IPS-18a (cell line): ENCODE measurements at regions not wholly inside any gene's neighbourhood (a gene's known extent, or its start where the extent isn't known, plus 50 kb on each side); places are given as distances from the start of the nearest gene placed in this dataset.

Experiments used
- H3K27ac ChIP-seq: one replicate; pipeline ENCODE4 v1.5.1; 2013; ENCODE audit warnings: low read length
- H3K27me3 ChIP-seq: one replicate; pipeline ENCODE4 v1.6.1; 2013; ENCODE audit warnings: mild to moderate bottlenecking, low read length; ENCODE audit not compliant: control insufficient read depth, insufficient read depth
- H3K36me3 ChIP-seq: one replicate; pipeline ENCODE4 v1.6.1; 2013; ENCODE audit warnings: low read depth, low read length; ENCODE audit not compliant: control insufficient read depth
- H3K4me1 ChIP-seq: one replicate; pipeline ENCODE4 v1.6.1; 2013; ENCODE audit warnings: low read depth, low read length; ENCODE audit not compliant: control insufficient read depth
- H3K4me3 ChIP-seq: one replicate; pipeline ENCODE4 v1.5.1; 2013; ENCODE audit warnings: low read length
- H3K9ac ChIP-seq: one replicate; pipeline ENCODE4 v1.6.1; 2013; ENCODE audit warnings: mild to moderate bottlenecking, low read length, moderate library complexity
- H3K9me3 ChIP-seq: one replicate; pipeline ENCODE4 v1.6.1; 2013; ENCODE audit warnings: low read depth, low read length; ENCODE audit not compliant: control insufficient read depth

DNA sequence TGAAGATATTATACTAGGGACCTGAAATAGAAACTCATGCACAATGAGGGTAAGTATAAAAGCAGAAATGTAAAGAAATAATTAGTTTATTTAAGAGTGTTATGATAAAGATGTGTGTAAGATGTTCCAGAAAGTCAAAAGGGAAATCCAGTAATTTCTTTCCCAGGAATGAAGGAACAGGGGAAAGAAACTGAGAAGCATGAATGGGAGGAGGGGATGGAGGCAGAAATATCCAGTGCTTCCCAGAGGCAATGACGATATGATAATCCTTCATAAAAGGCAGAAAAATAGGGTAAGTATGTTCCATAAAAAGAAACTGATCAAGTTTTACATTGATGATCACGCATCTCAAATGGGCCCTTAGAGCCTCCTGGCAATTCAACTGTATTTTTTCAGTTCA, 120.7 kb upstream of the LPAR1 start:
- Histone ChIP-seq H3K9ac (no peak overlapping the region), H3K9me3 (no peaks in the 10 kb centered on the region), H3K27me3 (no peaks in the 10 kb centered on the region), H3K4me1 (no peaks in the 10 kb centered on the region), H3K4me3 (no peak overlapping the region), H3K36me3 (no peaks in the 10 kb centered on the region), H3K27ac (no peak overlapping the region)

DNA sequence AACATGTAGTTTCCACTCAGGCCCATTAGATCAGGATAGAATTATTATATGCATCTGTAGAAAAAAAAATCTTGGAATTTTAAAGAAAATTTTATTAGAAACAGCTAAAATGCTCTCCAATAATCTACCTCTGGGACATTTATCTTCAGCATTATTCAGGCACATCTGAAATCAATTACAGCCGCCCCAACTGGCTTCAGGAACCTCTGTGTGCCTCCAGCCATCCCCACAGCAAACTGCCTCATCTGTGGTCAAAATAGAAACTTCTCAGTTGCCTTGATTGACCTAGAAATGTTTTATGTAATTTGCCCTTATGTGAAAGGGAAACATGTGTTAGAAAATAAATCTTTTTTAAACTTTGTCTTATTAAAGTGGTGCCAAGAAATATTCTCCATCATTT, 120.1 kb upstream of the LPAR1 start:
- Histone ChIP-seq H3K36me3 (no peaks in the 10 kb centered on the region), H3K4me1 (no peaks in the 10 kb centered on the region), H3K9ac (no peak overlapping the region), H3K4me3 (no peak overlapping the region), H3K27me3 (no peaks in the 10 kb centered on the region), H3K9me3 (no peaks in the 10 kb centered on the region), H3K27ac (no peak overlapping the region)

DNA sequence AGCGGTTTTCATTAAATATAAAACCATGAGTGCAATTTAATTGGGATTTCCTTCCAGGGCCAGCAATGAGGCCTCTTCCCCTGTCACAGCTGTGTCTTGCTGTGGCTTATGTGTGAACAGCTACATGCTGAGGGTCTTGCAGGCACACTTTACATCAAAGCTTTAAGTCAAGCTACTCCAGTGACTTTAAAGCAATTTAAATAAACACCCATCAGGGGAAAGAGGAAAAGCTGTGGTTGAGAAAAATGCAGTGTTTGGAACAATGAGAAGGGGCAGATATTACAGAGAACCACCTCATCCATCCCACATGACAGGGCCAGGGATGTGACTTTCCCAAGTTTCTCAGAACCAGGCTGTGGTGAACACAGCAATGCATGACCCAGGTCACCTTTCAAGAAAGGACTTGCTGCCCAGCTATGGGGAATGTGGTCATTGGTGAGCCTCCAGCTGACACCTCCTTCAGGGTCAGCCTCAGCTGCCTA, 115.9 kb upstream of the LPAR1 start:
- Histone ChIP-seq H3K27me3 (no peaks in the 10 kb centered on the region), H3K36me3 (no peaks in the 10 kb centered on the region), H3K4me3 (no peak overlapping the region), H3K4me1 (no peaks in the 10 kb centered on the region), H3K9ac (no peak overlapping the region), H3K9me3 (no peaks in the 10 kb centered on the region), H3K27ac (no peak overlapping the region)

DNA sequence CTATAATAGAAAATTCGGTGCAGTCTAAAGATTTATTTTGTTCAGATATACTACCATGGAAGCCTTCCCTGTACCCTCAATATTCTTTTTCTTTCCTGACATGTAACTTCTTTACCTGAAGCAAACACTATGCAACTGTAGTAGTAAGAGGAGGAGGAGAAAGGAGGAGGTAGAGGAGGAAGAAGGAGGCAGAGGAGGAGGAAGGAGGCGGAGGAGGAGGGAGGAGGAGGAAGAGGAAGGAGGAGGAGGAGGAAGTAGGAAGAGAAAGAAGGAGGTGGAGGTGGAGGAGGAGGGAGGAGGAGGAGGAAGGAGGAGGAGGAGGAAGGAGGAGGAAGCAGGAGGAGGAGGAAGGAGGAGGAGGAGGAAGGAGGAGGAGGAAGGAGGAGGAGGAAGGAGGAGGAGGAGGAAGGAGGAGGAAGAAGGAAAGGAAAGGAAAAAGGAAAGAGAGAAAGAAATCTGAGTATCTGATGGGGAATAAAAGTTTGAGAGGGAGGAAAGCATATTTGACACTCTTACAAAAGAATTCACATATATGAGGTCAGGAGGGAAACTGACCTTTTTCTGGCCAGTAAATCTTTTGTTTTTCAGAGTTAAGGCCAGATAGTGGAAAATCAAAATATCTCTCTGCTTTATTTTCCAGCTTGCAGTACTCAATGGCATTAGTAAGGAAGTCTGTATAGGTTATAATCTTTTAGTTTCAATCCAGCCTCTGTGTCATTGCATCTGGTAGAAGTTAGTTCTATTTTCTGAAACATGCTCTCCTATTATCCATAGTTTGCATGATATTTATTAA, 114.5 kb upstream of the LPAR1 start:
- no peaks in the 10 kb centered on the region for H3K4me1 ChIP-seq
- no peaks in the 10 kb centered on the region for H3K27me3 ChIP-seq
- no peak overlapping the region for H3K9ac ChIP-seq
- no peak overlapping the region for H3K27ac ChIP-seq
- no peaks in the 10 kb centered on the region for H3K9me3 ChIP-seq
- H3K4me3 ChIP-seq, result no peak overlapping the region
- H3K36me3 ChIP-seq, result no peaks in the 10 kb centered on the region

DNA sequence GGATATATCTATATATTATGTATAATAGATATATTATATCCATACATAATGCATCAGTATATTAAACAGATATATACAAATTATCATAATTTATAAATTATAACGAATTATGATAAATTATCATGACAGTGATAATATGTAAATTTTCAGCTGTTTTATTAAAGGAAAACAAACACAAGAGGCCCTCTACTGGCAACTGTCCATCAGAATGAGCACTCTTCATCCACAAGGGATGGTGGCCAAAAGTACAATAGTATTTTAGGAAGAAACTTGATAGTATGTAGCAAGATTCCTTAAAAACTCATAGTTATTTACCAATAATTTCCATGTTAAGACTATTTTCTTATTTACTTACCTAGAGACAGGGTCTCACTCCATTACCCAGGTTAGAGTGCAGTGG, 113.3 kb upstream of the LPAR1 start:
- Histone ChIP-seq H3K4me3 (no peak overlapping the region), H3K4me1 (no peaks in the 10 kb centered on the region), H3K27ac (no peak overlapping the region), H3K9ac (no peak overlapping the region), H3K36me3 (no peaks in the 10 kb centered on the region), H3K9me3 (no peaks in the 10 kb centered on the region), H3K27me3 (no peaks in the 10 kb centered on the region)

DNA sequence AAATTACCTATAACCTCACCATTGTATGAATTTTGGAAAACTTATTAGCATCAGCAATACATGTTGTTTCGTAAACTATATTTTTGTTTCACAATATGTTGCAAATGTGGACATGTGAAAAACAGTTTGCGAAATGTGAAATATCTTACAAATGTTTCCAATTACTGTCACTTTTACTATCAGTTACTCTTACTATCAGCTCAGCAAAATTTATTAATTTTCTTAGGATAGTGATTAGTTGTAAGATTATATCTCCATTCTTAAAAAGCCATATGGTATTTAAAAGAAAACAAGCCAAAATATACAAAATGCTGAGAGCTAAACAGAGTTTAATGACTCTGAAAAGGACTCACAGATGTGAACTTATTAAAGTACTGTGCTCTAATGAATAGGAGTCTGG, 111.9 kb upstream of the LPAR1 start:
- Histone ChIP-seq H3K4me1 (no peaks in the 10 kb centered on the region), H3K27ac (no peak overlapping the region), H3K4me3 (no peak overlapping the region), H3K27me3 (no peaks in the 10 kb centered on the region), H3K9ac (no peak overlapping the region), H3K9me3 (no peaks in the 10 kb centered on the region), H3K36me3 (no peaks in the 10 kb centered on the region)

DNA sequence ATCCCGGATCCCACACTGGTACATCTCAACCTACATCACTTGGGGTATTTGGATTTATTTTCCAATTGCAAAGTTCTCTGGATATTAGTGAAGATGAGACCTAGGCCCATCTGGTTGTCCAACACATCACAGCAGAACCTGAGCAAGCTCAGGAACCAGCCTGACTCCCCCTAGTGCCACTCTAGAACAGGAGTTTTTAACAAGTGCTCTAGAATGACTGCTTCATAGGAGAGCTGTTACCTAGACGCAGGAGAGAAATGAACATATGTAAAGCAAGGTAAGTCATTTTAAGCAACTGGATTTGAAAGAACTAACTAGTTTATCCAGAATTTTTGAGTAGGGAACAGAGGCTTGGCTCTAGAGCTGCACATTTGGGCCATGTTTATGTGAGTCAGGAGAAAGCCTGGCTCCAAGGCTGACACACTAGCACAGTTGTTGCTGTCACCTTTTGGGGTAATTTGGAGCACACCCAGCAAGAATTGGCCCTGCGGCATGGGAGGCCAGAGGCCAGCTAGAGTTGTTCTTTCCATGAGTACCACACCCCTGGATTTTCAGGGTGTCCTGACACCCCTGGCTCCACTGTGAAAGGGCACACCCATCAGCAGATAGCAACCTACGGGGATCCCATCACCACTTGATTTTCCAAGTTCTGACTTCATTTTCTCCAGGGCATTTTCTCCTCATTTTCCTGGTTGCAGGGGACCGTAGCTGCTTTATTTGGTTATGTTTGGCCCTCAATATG, 110.9 kb upstream of the LPAR1 start:
- Histone ChIP-seq H3K9me3 (no peaks in the 10 kb centered on the region), H3K4me1 (no peaks in the 10 kb centered on the region), H3K27ac (no peak overlapping the region), H3K27me3 (no peaks in the 10 kb centered on the region), H3K4me3 (no peak overlapping the region), H3K36me3 (no peaks in the 10 kb centered on the region), H3K9ac (no peak overlapping the region)

DNA sequence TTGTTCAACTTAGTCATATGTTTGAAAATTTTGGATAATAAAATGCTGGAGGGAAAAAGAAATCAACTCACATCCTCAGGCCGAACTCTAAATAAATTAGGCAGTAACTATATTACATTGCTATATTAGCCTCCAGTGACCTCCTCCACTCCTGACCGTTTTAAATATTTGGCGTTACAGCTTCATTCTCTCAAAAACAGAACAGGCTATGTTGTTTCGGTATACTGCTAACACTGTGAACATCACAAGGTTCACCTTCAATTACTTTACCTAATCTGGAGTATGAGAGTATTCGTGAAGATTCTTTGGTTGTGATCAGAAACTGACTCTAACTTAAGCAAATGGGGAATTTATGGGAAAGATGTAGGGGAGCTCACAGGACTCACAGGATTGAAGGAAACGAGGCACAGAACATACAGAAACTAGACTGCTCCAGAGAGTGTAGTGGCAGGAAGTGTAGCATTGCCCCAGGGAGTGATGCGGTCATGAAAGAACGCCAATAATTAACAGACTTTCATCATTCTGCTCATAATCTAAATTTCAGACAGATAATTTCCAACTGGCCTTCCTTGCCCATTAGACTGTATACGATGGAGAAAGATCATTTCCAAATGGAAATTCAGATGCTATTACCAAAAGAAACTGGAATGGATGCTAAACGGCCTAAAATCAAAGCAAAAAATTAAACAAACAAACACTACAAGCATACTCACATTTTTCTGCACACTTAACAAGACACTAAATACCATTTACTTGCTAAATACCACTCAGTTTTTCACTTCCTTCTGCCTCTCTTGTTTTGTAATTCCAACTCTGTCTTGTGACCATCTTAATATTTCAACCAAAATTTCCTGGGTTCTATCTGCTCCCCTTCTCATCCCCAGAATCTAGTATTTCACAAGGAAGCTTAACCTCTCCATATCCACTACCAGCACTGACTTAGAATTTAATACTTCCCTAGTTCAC, 110.1 kb upstream of the LPAR1 start:
- Histone ChIP-seq H3K9ac (no peak overlapping the region), H3K4me1 (no peaks in the 10 kb centered on the region), H3K36me3 (no peaks in the 10 kb centered on the region), H3K27ac (no peak overlapping the region), H3K27me3 (no peaks in the 10 kb centered on the region), H3K9me3 (no peaks in the 10 kb centered on the region), H3K4me3 (no peak overlapping the region)

DNA sequence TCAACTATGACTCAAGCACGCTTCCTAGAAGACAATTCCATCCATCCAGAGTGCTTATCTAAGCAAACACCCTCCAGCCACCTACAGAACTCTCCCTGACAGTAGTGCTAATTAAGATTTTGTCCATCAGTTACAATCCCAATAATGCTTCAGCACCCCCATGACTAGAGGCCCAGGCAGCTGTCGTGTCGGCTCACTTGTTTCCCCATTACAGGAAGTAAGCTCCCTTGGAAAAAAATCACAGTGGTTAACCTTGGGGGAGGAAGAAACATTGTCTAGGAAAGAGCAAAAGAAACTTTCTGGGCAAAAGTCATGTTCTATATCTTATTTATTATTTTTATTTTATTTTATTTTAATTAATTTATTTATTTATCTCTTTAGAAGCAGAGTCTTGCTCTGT, 108.8 kb upstream of the LPAR1 start:
- Histone ChIP-seq H3K27ac (no peak overlapping the region), H3K9me3 (no peaks in the 10 kb centered on the region), H3K36me3 (no peaks in the 10 kb centered on the region), H3K9ac (no peak overlapping the region), H3K4me3 (no peak overlapping the region), H3K27me3 (no peaks in the 10 kb centered on the region), H3K4me1 (no peaks in the 10 kb centered on the region)

DNA sequence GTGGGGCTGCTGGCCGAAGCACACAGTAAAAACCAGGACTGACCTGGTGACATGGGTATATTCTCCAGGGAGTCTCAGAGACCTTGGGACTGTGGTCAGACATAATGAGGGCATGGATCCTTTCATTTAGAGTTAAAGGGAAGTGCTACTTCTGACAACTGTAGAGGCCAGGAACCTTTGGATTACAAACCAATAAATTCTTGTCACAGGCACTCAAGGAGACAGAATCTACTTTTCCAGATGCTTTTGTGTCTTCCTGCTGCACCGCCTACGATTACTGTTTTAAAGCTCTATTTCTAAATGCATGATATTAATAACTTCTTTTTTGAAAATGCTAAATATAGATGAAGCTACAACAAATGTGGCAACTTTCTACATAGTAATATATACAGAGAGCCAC, 106.5 kb upstream of the LPAR1 start:
- no peaks in the 10 kb centered on the region for H3K9me3 ChIP-seq
- no peaks in the 10 kb centered on the region for H3K27me3 ChIP-seq
- no peak overlapping the region for H3K9ac ChIP-seq
- H3K4me3 ChIP-seq, result no peak overlapping the region
- H3K27ac ChIP-seq, result no peak overlapping the region
- no peaks in the 10 kb centered on the region for H3K4me1 ChIP-seq
- no peaks in the 10 kb centered on the region for H3K36me3 ChIP-seq

DNA sequence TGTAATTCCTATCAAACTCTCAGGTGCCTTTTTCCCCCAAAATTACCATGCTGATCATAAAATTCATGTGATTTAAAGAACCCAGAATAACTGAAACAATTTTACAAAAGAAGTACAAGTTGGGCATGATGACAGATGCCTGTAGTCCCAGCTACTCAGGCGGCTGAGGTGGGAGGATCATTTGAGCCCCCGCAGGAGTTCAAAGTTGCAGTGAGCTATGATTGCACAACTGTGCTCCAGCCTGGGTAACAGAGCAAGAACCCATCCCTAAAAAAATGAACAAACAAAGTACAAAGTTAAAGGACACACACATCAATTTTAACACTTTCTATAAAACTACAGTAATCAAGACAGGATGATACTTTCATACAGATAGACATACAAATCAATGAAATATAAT, 97.9 kb upstream of the LPAR1 start:
- H3K9ac ChIP-seq, result no peak overlapping the region
- no peak overlapping the region for H3K27ac ChIP-seq
- no peaks in the 10 kb centered on the region for H3K4me1 ChIP-seq
- no peaks in the 10 kb centered on the region for H3K9me3 ChIP-seq
- no peaks in the 10 kb centered on the region for H3K36me3 ChIP-seq
- H3K4me3 ChIP-seq, result no peak overlapping the region
- no peaks in the 10 kb centered on the region for H3K27me3 ChIP-seq
